Transverse colon (tissue), 3 donors: ENCODE measurements at regions not wholly inside any gene's neighbourhood (a gene's known extent, or its start where the extent isn't known, plus 50 kb on each side); places are given as distances from the start of the nearest gene placed in this dataset.

Experiments used
- POLR2A ChIP-seq: fragments of 450-650 bp; IDR thresholded peaks from one replicate; pipeline ENCODE4 v1.6.1; 2016; ENCODE audit warnings: antibody characterized with exemption, mild to moderate bottlenecking, moderate library complexity
- POLR2AphosphoS5 ChIP-seq, 3 donors: sonication (generic); formaldehyde crosslinking; IDR thresholded peaks; one replicate each; pipeline ENCODE4 v1.6.1; 2016; ENCODE audit warnings: antibody characterized with exemption in 3 of 3

GRCh38 chr13:40175639-40176038 is 490.8 kb downstream of the FOXO1 start:
- no peak for TF ChIP-seq POLR2A
- TF ChIP-seq POLR2AphosphoS5 (IDR thresholded peaks at IDR 0.05) = no peak
